Left cardiac atrium (tissue), 4 donors: ENCODE measurements at regions not wholly inside any gene's neighbourhood (a gene's known extent, or its start where the extent isn't known, plus 50 kb on each side); places are given as distances from the start of the nearest gene placed in this dataset.
A peak's percentile ranks its signal among the peaks of the same experiment; 100 is the strongest.

Experiments used
- ATAC-seq, 2 donors: fragments of 200-7000 bp; cut with Tn5 transposase; one replicate each; pipeline ENCODE4 v1.9.1; 2020; ENCODE audit warnings: mild to moderate bottlenecking in 2 of 2, moderate library complexity in 2 of 2
- DNase-seq: peaks from one replicate; pipeline ENCODE4 v3.0.0-alpha.2; 2020
- intact Hi-C, 2 donors: fragments of 100-400 bp; cut with DNase I; formaldehyde crosslinking; loops; one replicate each; pipeline versions ENCODE4 v1.14.1 to v1.15.1; 2022 to 2023
- donor health status: DM: no; HTN: yes; CAD: no.
- donor health status: DM: no; HTN: yes; CAD: no; lungs with severe emphysema.
- donor health status: DM: yes; HTN: yes; CAD: no.
- donor health status: Dilated cardiomyopathy.

DNA sequence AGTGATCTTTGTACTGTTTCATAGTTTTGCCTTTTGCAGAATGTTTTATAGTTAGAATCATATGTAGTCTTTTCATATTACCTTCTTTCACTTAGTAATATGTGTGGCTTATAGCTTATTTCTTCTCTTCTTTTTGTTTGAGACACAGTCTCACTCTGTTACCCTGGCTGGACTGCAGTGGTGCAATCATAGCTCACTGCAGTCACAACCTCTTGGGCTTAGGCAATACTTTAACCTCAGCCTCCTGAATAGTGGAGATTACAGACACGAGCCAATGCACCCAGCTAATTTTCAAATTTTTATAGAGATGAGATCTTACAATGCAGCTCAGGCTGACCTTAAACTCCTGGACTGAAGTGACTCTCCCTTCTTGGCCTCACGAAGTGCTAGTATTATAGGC is 435.4 kb upstream of the HSFY2 start:
- no peak for ATAC-seq
- no peak for DNase-seq
- intact Hi-C loops = no loop called here

DNA sequence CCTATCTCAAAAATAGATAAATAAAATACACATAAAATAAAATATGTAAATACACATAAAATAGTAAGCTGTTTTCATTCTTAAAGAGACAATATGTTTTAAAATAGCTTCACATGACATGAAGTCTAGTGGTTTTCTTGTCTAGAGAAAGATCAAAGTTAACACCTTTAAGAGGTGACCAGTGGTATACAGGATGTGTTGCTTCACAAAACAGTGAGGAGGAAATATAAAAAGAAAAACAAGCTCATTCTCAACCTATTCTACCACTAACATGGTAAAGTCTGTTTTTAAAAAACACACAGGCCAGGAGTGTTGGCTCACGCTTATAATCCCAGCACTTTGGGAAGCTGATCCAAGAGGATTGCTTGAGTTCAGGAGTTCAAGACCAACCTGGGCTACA is 433.5 kb upstream of the HSFY2 start:
- ATAC-seq (no peak), DNase-seq (no peak)
- intact Hi-C loops = no loop called here

DNA sequence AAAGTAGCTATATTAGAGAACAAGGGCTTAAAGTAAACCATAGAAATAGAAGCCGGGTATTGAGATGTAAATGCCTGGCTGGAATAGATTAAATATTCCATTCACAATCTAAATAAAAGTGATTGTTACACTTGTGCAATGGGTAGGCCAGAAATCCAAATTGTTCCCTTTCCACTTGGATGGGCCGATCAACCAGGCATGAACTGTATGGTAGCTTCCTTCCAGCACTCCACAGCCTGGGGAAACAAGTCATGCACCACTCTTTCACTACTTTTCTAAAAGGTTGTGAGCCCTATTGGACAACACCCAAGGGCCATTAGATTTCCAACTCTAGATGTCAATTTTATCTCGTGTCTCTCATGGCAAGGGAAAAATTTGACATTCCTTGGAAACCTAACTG is 407.3 kb upstream of the HSFY2 start:
- intact Hi-C loops = no loop called here
- ATAC-seq (no peak), DNase-seq (no peak)

DNA sequence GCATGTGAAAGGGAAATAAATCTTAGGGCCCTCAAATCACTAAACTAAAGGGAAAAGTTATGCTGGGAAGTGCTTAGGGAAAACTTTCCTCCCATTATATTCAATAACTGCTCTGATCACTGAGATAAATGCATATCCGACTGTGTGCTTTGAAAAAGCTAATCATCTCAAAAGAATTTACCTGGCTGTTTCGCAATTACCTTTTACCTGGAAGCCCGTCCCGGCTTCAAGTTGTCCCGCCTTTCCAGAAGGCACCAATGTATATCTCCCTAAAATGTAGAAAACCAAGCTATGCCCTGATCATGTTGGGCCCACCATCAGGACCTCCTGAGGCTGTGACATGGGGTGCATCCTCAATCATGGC is 394.6 kb upstream of the HSFY2 start:
- DNase-seq (no peak), ATAC-seq (no peak)
- intact Hi-C loops = no loop called here

DNA sequence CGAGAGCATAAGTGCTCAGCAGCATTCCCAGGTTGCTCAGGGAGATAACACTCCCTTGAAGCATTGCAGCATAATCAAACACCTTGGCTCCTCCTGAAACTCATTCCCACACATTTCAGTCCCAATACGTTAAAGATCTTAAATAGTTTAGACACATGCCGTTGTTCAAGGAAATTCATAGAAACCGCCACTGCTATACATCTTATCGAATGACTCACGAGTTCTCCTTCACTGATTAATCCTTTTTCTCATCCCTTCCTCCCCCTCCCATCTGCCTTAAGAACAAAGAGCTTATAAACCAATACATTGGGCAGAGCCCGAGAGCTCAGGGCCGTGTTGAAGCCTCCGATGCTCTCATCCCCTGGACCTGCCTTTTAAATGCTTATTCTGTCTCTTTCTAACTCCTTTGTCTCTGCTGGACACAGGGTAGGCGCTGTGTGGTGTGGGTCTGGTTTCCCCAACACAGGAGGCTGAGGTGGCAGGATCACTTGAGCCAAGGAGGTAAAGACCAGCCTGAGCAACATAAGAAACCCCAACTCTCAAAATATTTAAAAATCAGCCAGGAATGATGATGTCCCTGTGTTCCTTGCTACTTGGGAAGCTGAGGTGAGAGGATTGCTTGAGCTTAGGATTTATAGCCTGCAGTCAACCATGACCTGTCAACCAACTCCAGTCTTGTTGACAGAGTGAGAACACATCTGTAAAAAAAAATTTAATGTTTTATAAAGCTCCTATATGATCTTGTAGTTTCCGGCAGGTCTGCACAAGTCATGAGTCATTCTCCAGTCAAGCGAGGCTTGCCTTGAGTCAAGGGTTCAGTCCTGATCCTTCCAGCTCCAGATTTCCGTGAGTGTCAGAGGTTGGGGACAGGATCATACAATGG is 394.0 kb upstream of the HSFY2 start:
- no peak for DNase-seq
- intact Hi-C loops = no loop called here
- ATAC-seq = no peak

DNA sequence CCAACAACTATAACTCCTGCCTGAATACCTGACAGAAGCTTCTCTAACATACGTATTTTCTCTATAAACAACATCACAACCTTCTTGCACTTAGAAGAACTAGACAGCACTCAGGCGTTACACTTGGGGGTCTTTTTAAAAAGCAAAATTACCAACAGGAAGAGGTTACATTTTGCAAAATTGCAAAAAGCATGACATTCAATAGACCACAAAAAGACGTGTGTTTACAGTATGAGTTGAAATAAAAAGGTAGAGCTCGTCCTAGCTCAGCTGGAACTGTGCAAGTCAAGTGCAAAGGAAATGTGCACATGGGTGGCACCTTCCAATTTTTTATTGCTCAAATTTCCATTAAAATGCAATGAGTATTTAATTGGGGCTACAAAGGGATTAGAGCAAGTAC is 375.2 kb upstream of the HSFY2 start:
- intact Hi-C loops = no loop called here
- ATAC-seq (no peak), DNase-seq (no peak)

DNA sequence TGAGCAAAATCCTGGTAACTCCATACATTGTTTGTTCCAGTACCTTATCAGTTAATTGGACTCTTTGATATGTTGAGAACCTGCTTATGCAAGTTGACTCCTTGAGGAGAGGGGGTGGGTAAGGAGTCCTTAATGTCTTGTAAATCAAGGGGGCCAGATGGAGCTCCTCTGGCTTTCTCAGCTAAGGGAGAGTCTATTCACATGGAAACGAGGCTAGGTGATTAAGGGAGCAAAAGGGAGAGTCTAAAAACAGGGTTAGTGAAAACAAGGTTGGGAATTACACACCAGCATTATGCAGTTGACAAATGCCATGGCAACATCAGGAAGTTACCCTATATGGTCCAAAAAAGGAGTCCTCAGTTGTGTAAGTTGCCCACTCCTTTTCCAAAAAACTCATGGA is 372.8 kb upstream of the HSFY2 start:
- intact Hi-C loops = no loop called here
- no peak for DNase-seq
- no peak for ATAC-seq

DNA sequence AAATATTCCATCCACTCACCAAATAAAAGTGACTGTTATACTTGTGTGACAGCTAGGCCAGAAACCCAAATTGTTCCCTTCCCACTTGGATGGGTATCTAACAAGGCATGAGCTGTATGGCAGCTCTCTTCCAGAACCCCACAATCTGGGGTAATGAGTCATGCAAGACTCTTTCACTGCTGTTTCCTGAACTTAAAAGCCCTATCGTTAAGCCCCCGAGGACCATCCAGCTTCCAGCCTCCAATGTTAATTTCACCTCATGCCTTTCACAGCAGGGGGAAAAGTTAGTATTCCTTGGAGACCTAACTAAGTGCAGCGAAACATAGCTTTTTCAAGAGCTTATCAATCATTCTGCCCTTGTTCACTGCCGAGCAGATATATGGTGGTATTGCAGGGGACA is 368.6 kb upstream of the HSFY2 start:
- intact Hi-C loops = no loop called here
- DNase-seq (no peak), ATAC-seq (no peak)

DNA sequence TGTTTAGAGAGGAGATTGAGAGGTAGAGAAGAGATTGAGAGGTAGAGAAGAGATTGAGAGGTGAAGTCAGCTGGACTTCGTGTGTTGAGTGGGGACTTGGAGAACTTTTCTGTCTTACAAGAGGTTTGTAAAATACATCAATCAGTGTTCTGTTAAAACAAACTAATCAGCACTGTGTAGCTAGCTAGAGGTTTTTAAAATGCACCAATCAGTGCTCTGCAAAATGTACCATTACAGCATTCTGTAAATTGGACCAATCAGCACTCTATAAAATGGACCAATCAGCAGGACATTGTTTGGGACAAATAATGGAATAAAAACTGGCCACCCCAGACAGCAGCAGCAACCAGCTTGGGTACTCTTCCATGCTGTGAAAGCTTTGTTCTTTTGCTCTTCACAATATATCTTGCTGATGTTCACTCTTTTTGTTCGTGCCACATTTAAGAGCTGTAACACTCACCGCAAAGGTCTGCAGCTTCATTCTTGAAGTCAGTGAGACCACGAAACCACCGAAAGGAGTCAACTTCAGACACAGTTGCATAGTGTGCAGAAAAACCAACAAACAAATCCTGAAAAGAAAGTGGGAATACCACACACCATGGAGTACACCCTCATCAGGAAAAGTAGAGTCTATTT is 366.9 kb upstream of the HSFY2 start:
- DNase-seq (no peak), ATAC-seq (no peak)
- intact Hi-C loops = no loop called here

DNA sequence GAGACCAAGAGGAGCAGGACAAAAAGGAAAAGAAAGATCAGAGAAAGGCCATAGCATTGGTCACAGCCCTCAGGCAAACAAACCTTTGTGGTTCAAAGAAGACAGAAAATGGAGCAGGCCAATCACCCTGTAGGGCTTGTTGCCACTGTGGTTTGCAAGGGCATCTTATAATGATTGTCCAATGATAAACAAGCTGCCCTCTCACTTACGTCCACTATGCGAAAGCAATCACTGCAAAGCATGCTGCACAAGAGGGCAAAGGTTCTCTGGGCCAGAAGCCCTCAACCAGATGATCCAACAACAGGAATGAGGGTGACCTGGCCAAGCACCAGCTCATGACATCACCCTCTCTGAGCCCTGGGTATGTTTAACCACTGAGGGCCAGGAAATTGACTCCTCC is 360.9 kb upstream of the HSFY2 start:
- DNase-seq = no peak
- ATAC-seq = no peak
- intact Hi-C loops = no loop called here

DNA sequence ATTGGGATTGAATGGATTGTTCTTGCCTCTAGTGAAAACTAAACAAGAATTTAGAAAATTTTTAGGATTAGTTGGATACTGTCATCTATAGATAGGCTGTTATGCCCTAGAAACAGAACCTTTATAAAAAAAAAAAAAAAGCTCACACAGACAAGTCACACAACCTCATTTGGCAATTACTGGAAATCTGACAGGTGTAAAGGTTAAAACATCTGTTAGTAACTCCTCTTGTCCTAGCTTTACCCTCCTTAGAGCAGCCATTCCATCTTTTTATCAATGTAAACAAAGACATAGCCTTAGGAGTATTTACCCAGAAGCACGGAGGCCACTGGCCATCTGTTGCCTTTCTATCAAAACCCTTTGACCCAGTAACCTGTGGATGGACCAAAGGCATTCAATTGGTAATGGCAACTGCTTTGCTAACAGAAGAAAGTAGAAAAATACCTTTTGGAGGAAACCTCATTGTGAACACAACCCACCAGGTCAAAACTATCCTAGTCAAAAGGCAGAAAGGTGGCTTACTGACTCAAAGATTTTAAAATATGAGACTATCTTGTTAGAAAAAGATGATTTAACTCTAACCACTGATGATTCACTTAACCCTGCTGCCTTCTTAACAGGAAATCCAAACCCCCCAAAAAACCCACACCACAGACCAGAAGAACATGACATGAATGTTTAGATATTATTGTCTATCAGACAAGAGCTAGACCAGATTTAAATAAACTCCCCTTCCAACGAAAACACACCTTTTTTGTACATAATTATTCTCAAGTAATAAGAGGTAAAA is 357.2 kb upstream of the HSFY2 start:
- no peak for ATAC-seq
- no peak for DNase-seq
- intact Hi-C loops = no loop called here

DNA sequence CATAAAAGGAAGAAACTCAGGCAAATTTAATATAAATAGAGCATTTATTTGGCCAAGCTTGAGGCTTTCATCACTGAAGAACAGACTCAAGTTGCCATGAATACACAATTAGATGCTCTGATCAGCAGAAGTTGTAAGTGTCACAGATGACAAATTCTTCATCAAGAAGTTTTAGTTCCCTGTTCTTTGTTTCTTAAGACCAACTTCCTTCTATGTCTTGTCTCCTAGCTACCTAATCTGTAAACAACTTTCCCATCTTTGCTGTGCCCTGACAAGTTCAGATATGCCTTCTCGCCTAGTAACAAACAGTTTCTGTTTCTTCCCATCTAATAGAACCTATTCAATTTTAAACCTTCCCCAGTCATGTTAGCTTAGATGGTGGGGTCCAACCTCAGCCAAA is 353.4 kb upstream of the HSFY2 start:
- no peak for DNase-seq
- intact Hi-C loops = no loop called here
- ATAC-seq = no peak

DNA sequence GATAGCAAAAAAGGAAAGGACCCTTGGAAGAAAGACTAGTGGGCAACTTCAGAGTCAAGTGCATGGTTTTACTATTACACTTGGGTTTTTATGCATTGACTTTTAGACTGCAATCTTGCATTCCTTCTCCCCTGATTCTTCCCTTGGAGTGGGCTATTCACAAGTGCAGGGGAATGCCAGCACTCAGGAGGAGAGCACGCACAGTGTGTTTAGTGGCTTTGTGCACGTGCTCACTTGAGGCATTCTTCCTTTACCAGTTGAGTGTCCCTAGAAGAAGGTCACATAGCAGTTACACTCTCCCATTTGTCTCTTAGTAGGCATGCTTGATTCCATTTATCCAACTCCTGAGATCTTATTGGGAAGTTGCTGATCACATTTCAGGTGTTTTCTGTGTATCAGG is 351.1 kb upstream of the HSFY2 start:
- DNase-seq (no peak), ATAC-seq (no peak)
- intact Hi-C loops = no loop called here

DNA sequence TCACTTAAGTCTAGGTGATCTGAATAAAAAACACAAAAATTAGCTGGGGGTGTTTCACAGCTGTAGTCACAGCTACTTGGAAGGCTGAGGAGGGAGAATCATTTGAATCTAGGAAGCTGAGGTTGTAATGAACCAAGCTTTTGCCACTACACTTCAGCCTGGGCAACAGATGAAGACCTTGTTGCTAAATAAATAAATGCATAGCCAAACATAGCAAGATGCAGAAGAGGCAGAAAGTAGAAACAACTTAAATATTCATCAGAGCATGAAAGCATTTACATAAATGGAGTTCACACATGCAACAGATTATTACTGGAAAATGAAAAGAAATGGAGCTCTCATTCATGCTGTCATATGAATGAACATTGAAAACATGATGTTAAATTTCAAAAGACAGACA is 348.9 kb upstream of the HSFY2 start:
- DNase-seq = no peak
- intact Hi-C loops = no loop called here
- no peak for ATAC-seq

DNA sequence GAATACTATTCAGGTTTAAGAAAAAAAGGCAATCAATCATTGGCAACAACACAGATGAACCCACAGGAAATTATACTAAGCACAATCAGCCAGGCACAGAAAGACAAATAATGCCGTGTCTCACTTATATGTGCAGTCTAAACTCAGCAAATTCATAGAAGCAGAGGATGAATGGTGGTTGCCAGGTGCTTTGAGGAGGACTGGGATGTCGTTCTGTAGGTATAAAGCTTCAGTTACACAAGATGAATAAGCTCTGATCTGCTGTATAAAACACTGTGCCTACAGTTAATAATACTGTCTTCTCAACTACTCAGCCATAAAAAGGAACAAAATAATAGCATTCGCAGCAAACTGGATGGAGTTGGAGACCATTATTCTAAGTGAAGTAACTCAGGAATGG is 324.8 kb upstream of the HSFY2 start:
- no peak for DNase-seq
- intact Hi-C loops = no loop called here
- no peak for ATAC-seq

DNA sequence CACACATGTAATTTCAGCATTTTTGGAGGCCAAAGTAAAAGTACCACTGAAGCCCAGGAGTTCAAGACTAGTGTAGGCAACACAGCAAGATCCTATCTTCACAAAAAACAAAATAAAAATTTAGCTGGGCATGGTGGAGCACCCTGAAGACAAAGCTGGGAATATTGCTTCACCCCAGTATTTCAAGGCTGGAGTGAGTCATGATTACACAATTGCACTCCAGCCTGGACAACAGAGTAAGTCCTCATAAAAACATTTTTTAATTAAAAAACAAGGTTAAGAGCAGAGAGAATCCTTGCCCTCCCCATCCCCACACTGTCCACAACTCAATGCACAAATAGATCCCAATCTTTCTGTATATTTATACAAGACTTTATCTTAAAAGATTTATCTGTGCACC is 321.9 kb upstream of the HSFY2 start:
- intact Hi-C loops = no loop called here
- no peak for DNase-seq
- ATAC-seq = no peak

DNA sequence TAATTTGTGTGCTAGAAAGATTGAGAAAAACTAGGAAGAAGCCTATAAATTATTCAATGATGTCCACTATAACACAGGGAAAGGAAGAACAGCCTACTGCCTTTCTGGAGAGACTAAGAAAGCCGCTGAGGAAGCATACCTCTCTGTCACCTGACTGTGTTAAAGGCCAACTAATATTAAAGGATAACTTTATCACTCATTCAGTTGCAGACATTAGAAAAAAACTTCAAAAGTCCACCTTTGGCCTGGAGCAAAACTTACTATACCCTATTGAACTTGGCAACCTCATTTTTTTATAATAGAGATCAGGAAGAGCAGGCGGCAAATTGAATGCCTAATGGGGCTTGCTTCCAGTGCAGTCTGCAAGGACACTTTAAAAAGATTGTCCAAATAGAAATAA is 309.5 kb upstream of the HSFY2 start:
- intact Hi-C loops = no loop called here
- no peak for DNase-seq
- ATAC-seq = no peak

DNA sequence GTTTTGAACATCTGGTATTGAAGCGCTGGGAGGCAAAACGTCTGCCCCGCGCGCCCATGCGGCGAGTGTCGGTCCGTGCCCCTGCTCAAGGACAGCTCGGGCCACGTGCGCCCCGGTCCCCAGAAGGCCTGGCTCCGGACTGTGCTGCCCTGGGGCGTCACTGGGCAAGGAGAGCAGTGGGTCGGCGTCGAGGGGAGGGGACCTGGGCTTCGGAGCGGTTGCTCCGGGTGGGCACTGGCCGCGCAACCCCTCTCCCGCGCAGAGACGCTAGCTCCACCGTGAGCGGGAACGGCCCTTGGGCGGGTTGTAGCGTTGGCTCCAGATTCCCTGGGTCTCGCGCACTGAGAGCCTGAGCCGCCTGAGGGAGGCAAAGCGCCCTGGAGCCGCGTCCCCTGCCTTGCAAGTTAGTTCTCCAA is 304.2 kb upstream of the HSFY2 start:
- ATAC-seq = peak in 1 of 2 donors; percentile 54
- DNase-seq = no peak

DNA sequence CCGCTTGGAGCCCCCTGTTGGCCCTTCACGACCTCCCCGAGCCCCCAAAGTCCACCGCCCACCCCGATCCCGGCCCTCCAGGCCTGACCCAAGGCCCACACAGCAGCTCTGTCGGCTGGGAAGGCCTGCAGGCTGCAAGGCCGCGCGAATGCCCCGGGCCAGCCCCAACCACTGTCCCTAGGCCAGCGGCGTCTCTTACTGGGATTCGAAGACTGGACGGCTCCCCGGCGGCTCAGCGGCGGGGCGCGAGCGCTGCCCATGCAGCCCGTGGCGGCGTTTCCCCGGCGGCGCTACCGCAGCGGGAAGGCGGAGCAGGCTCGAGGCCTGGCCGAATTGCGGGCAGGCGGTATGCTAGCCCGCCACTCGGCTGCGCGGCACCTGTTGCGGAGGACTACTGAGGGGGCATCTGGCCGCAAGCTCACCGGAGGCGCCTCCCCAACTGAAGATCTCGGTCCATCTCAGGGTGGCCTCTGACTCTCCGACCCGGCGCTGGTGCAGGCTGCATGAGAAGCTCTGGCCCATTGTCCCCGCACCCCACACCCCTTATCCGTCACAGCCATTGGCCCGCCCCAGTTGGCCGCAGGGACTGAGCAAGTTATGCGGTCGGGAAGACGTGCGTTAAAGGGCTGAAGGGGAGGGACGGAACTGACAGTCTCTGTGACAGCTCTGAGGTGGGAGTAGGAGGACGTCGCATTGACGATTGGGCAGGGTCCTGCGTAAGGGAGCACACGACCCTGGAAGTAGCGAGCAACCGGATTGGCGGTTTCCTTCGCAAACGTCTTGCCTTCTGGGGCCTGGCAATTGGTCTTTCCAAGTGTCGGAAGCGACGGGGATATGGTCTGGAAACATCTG is 303.5 kb upstream of the HSFY2 start:
- DNase-seq (no peak), ATAC-seq (peak in 1 of 2 donors; percentile 86)
- intact Hi-C loops = no loop called here

More for the DNA sequence above, 304.2 kb upstream of the HSFY2 start:
- intact Hi-C loops = no loop called here
